K562 (cell line): ENCODE measurements at regions not wholly inside any gene's neighbourhood (a gene's known extent, or its start where the extent isn't known, plus 50 kb on each side); places are given as distances from the start of the nearest gene placed in this dataset.

ENCODE experiments used
- ATAC-seq: fragments of 200-7000 bp; cut with Tn5 transposase; 3 replicates; pipeline ENCODE4 v1.9.1; 2020; ENCODE audit warnings: moderate library complexity
- BruUV-seq: library from RNA; stranded (reverse); fragments of 400-500 nt; replicated peaks from 2 replicates; lab custom pipeline; 2021; lab: Mats Ljungman, UMichigan
- CTCF ChIA-PET: fragments of 300-600 bp; formaldehyde crosslinking; extraction: SDS; loops from one replicate; lab custom pipeline; 2021; ENCODE audit warnings: low intra/inter-chr PET ratio; lab: Yijun Ruan, JAX
- POLR2A ChIA-PET: fragments of 300-600, 350-650 bp; sonication (Branson Sonifier 250); formaldehyde crosslinking; extraction: SDS; loops from one replicate; lab custom pipeline; 2021; ENCODE audit warnings: antibody characterized with exemption, inconsistent platforms; lab: Yijun Ruan, JAX
- DNase-seq, 4 experiments: peaks; one replicate each; pipeline versions ENCODE4 v3.0.0 to v3.0.0-alpha.2; 2011 to 2018; ENCODE audit warnings: low spot score in 3 of 4, mixed read lengths in 3 of 4; ENCODE audit errors: extremely low read depth in 1 of 4
- FAIRE-seq: peaks from 2 replicates; lab custom pipeline; 2011; peaks lifted over from hg19 to GRCh38; lab: Jason Lieb, UNC
- H2AFZ ChIP-seq: 2 replicates; pipeline ENCODE4 v1.6.0; 2011; ENCODE audit warnings: low read depth, low read length, control low read depth, inconsistent platforms
- H3K27ac ChIP-seq: fragments of 200-600 bp; 3 replicates; pipeline ENCODE4 v1.8.0; 2011; ENCODE audit warnings: low read depth, mild to moderate bottlenecking, control low read depth, inconsistent platforms, low read length, moderate library complexity, mixed read lengths; ENCODE audit errors: extremely low read depth
- H3K27me3 ChIP-seq, 2 experiments: fragments of 300-600 bp in 1 of 2; 2 replicates in 1 of 2; 3 replicates in 1 of 2; pipeline versions ENCODE4 v1.6.0 to v1.8.0; 2011; ENCODE audit warnings: inconsistent platforms in 2 of 2, low read length in 2 of 2, mild to moderate bottlenecking in 1 of 2, mixed read lengths in 1 of 2, moderate library complexity in 1 of 2; ENCODE audit not compliant: control insufficient read depth in 2 of 2, insufficient read depth in 2 of 2
- H3K36me3 ChIP-seq: fragments of 300-600 bp; 3 replicates; pipeline ENCODE4 v1.8.0; 2011; ENCODE audit warnings: mild to moderate bottlenecking, low read length, inconsistent platforms; ENCODE audit not compliant: control insufficient read depth, insufficient read depth
- H3K4me1 ChIP-seq, 2 experiments: fragments of 200-600 bp in 1 of 2; replicated peaks in 1 of 2; 2 replicates in 1 of 2; 3 replicates in 1 of 2; pipeline versions ENCODE4 v1.5.1 to v1.8.0; 2011; ENCODE audit warnings: inconsistent platforms in 2 of 2, low read length in 2 of 2, mild to moderate bottlenecking in 1 of 2, mixed read lengths in 1 of 2, moderate library complexity in 1 of 2; ENCODE audit not compliant: control insufficient read depth in 2 of 2, insufficient read depth in 2 of 2
- H3K4me2 ChIP-seq: 2 replicates; pipeline ENCODE4 v1.6.1; 2011; ENCODE audit warnings: low read length, control low read depth, inconsistent platforms, mixed read lengths; ENCODE audit not compliant: insufficient read depth
- H3K4me3 ChIP-seq: fragments of 200-600 bp; sonication (generic), shearing (Covaris generic); 2 replicates; pipeline ENCODE4 v1.5.1; 2016; ENCODE audit warnings: control low read depth, inconsistent platforms
- H3K79me2 ChIP-seq: fragments of 200-600 bp; 3 replicates; pipeline ENCODE4 v1.8.0; 2011; ENCODE audit warnings: low read length, inconsistent platforms; ENCODE audit not compliant: control insufficient read depth, insufficient read depth
- H3K9ac ChIP-seq, 2 experiments: 2 replicates each; pipeline versions ENCODE4 v1.6.0 to v1.6.1; 2011; ENCODE audit warnings: low read depth in 2 of 2, low read length in 2 of 2, control low read depth in 1 of 2, inconsistent platforms in 1 of 2, mild to moderate bottlenecking in 1 of 2, mixed read lengths in 1 of 2; ENCODE audit not compliant: insufficient read depth in 1 of 2
- H3K9me1 ChIP-seq: one replicate; pipeline ENCODE4 v1.6.0; 2011; ENCODE audit warnings: inconsistent platforms, mild to moderate bottlenecking, low read length, moderate library complexity; ENCODE audit not compliant: control insufficient read depth, insufficient read depth
- H3K9me3 ChIP-seq: replicated peaks from 2 replicates; pipeline ENCODE4 v1.5.1; 2011; ENCODE audit warnings: low read depth, low read length, inconsistent platforms; ENCODE audit not compliant: control insufficient read depth, insufficient read depth
- H4K20me1 ChIP-seq: replicated peaks from 2 replicates; pipeline ENCODE4 v1.6.1; 2011; ENCODE audit warnings: low read length, inconsistent platforms, mixed read lengths; ENCODE audit not compliant: control insufficient read depth, insufficient read depth
- ASH1L ChIP-seq: fragments of 450-650 bp; IDR thresholded peaks from 2 replicates; pipeline ENCODE4 v1.6.1; 2018; ENCODE audit warnings: borderline replicate concordance, mild to moderate bottlenecking, low read depth; ENCODE audit not compliant: partially characterized antibody
- BCOR ChIP-seq: fragments of 450-650 bp; IDR thresholded peaks from 2 replicates; pipeline ENCODE4 v1.6.1; 2016
- HNRNPLL ChIP-seq: fragments of 200-400 bp; formaldehyde crosslinking; IDR thresholded peaks from 2 replicates; pipeline ENCODE4 v1.6.1; 2017; ENCODE audit warnings: low read length, low read depth, mild to moderate bottlenecking; ENCODE audit not compliant: poor library complexity, severe bottlenecking
- MAX ChIP-seq: sonication (generic); formaldehyde crosslinking; IDR thresholded peaks from 2 replicates; pipeline ENCODE4 v1.9.0; 2022; ENCODE audit warnings: mild to moderate bottlenecking, missing genetic modification reagents
- NRF1 ChIP-seq, 2 experiments: fragments of 450-650 bp; IDR thresholded peaks in 1 of 2; conservative IDR thresholded peaks in 1 of 2; 2 replicates each; pipeline ENCODE4 v1.6.1; 2014; ENCODE audit warnings: mild to moderate bottlenecking in 2 of 2
- OTX1 ChIP-seq: fragments of 450-650 bp; formaldehyde crosslinking; IDR thresholded peaks from 2 replicates; pipeline ENCODE4 v1.4.0; 2022; ENCODE audit warnings: mild to moderate bottlenecking
- PURB ChIP-seq: sonication (generic); formaldehyde crosslinking; IDR thresholded peaks from 2 replicates; pipeline ENCODE4 v1.9.0; 2021; ENCODE audit warnings: low read depth, mild to moderate bottlenecking, missing genetic modification reagents
- RAD51 ChIP-seq: fragments of 450-650 bp; IDR thresholded peaks from 2 replicates; pipeline ENCODE4 v1.7.1; 2016; ENCODE audit warnings: low read depth, mild to moderate bottlenecking, borderline replicate concordance
- ZNF224 ChIP-seq: sonication (generic); formaldehyde crosslinking; IDR thresholded peaks from 2 replicates; pipeline ENCODE4 v1.8.0; 2022; ENCODE audit warnings: mild to moderate bottlenecking, missing genetic modification reagents
- ZNF436 ChIP-seq: fragments of 250-450, 450-650 bp; sonication (Bioruptor Pico); formaldehyde crosslinking; IDR thresholded peaks from 2 replicates; pipeline ENCODE4 v1.7.0; 2020; ENCODE audit warnings: mild to moderate bottlenecking
- in situ Hi-C: fragments of 300-500 bp; cut with MboI; formaldehyde crosslinking; loops from 4 replicates; pipeline ENCODE4 v1.15.0; 2018; ENCODE audit warnings: inconsistent platforms, mixed read lengths
- intact Hi-C: fragments of 100-400 bp; cut with micrococcal nuclease; formaldehyde crosslinking; loops from 2 replicates; pipeline ENCODE4 v1.14.2; 2022
- TF ChIP-seq, protein P1 (sequence below): fragments of 250-450 bp; sonication (Bioruptor Pico); IDR thresholded peaks from 2 replicates; pipeline ENCODE4 v1.4.0; 2020; ENCODE audit warnings: mild to moderate bottlenecking, moderate library complexity
- TF ChIP-seq, protein P2 (sequence below): fragments of 450-650 bp; IDR thresholded peaks from 2 replicates; pipeline ENCODE4 v1.6.1; 2016; ENCODE audit warnings: mild to moderate bottlenecking

GRCh38 chr12:43118881-43119280, 433.1 kb downstream of the ADAMTS20 start:
- in situ Hi-C loops: no loop called here
- H3K9me1 ChIP-seq: no peaks in the 10 kb centered on the region
- ChIA-PET POLR2A (no interaction called here), CTCF (no interaction called here)
- H4K20me1 ChIP-seq: no peaks in the 10 kb centered on the region
- DNase-seq (no peak), FAIRE-seq (no peak), ATAC-seq (no peak)
- H3K4me1 ChIP-seq: no peaks in the 10 kb centered on the region
- no peak overlapping the region for H3K4me2 ChIP-seq
- H3K9ac ChIP-seq: no peak overlapping the region
- H3K36me3 ChIP-seq: no peaks in the 10 kb centered on the region
- no peak overlapping the region for H3K27ac ChIP-seq
- no peaks in the 10 kb centered on the region for H3K79me2 ChIP-seq
- BruUV-seq: no TSS peak
- no peak overlapping the region for H3K4me3 ChIP-seq
- H3K9me3 ChIP-seq: no peaks in the 10 kb centered on the region
- H2AFZ ChIP-seq: no peak overlapping the region
- TF ChIP-seq ASH1L (no peak), NRF1 (conservative IDR thresholded peaks at IDR 0.05 in 1 of 2, IDR thresholded peaks at IDR 0.05 in 1 of 2) (no peak), BCOR (no peak), HNRNPLL (no peak), MAX (CRISPR knock-in tag) (no peak)
- TF ChIP-seq, all 486 proteins: peak for 0
- intact Hi-C loops: no loop called here
- H3K27me3 ChIP-seq: no peaks in the 10 kb centered on the region

GRCh38 chr12:43118234-43118633, 433.8 kb downstream of the ADAMTS20 start:
- Histone ChIP-seq H3K4me1 (no peaks in the 10 kb centered on the region), H3K4me3 (no peak overlapping the region), H3K27ac (no peak overlapping the region), H3K79me2 (no peaks in the 10 kb centered on the region), H4K20me1 (no peaks in the 10 kb centered on the region), H3K9ac (no peak overlapping the region), H2AFZ (no peak overlapping the region), H3K9me3 (no peaks in the 10 kb centered on the region), H3K4me2 (no peak overlapping the region), H3K27me3 (no peaks in the 10 kb centered on the region), H3K36me3 (no peaks in the 10 kb centered on the region), H3K9me1 (no peaks in the 10 kb centered on the region)
- FAIRE-seq: no peak
- no TSS peak for BruUV-seq
- ATAC-seq: no peak
- CTCF ChIA-PET: no interaction called here
- in situ Hi-C loops: no loop called here
- DNase-seq: no peak
- POLR2A ChIA-PET: no interaction called here
- intact Hi-C loops: no loop called here
- no peak for TF ChIP-seq ZNF224 (CRISPR knock-in tag)
- no peak for TF ChIP-seq OTX1 (CRISPR knock-in tag)
- TF ChIP-seq ZNF436 (CRISPR knock-in tag): no peak
- TF ChIP-seq, protein P1, sequence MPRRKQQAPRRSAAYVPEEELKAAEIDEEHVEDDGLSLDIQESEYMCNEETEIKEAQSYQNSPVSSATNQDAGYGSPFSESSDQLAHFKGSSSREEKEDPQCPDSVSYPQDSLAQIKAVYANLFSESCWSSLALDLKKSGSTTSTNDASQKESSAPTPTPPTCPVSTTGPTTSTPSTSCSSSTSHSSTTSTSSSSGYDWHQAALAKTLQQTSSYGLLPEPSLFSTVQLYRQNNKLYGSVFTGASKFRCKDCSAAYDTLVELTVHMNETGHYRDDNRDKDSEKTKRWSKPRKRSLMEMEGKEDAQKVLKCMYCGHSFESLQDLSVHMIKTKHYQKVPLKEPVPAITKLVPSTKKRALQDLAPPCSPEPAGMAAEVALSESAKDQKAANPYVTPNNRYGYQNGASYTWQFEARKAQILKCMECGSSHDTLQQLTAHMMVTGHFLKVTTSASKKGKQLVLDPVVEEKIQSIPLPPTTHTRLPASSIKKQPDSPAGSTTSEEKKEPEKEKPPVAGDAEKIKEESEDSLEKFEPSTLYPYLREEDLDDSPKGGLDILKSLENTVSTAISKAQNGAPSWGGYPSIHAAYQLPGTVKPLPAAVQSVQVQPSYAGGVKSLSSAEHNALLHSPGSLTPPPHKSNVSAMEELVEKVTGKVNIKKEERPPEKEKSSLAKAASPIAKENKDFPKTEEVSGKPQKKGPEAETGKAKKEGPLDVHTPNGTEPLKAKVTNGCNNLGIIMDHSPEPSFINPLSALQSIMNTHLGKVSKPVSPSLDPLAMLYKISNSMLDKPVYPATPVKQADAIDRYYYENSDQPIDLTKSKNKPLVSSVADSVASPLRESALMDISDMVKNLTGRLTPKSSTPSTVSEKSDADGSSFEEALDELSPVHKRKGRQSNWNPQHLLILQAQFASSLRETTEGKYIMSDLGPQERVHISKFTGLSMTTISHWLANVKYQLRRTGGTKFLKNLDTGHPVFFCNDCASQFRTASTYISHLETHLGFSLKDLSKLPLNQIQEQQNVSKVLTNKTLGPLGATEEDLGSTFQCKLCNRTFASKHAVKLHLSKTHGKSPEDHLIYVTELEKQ: no peak
- TF ChIP-seq PURB: no peak
- TF ChIP-seq, protein P2, sequence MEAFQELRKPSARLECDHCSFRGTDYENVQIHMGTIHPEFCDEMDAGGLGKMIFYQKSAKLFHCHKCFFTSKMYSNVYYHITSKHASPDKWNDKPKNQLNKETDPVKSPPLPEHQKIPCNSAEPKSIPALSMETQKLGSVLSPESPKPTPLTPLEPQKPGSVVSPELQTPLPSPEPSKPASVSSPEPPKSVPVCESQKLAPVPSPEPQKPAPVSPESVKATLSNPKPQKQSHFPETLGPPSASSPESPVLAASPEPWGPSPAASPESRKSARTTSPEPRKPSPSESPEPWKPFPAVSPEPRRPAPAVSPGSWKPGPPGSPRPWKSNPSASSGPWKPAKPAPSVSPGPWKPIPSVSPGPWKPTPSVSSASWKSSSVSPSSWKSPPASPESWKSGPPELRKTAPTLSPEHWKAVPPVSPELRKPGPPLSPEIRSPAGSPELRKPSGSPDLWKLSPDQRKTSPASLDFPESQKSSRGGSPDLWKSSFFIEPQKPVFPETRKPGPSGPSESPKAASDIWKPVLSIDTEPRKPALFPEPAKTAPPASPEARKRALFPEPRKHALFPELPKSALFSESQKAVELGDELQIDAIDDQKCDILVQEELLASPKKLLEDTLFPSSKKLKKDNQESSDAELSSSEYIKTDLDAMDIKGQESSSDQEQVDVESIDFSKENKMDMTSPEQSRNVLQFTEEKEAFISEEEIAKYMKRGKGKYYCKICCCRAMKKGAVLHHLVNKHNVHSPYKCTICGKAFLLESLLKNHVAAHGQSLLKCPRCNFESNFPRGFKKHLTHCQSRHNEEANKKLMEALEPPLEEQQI: no peak
- TF ChIP-seq RAD51: no peak
